ENCODE measurements at regions not wholly inside any gene's neighbourhood (a gene's known extent, or its start where the extent isn't known, plus 50 kb on each side); places are given as distances from the start of the nearest gene placed in this dataset.

DNA sequence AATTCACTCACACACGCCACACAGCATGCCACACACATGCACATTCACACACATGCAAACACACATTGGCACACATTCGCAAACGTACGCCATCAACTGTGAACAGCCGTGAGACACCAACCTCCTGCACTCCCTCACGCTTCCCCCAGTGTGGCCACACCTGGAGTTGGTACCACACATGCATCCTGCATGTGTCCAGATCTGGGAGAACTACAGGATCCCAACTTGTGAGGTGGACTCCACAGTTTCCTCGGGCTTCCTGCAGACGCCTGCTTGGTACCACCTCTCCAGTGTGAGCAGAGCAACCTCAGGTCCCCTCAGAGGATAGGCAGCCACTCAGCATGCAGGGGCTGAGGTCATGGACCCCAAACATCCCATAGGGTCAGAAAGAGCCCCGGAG lies 239.0 kb downstream of the EIPR1 start:
- CTCF ChIA-PET: no interaction called here
- no peaks in the 10 kb centered on the region for H3K36me3 Mint-ChIP-seq (ENCODE audit: low read depth)
- POLR2A ChIA-PET: no interaction called here
- TF ChIP-seq CTCF (IDR thresholded peaks at IDR 0.05): no peak
- intact Hi-C loops (cut with DNase I, micrococcal nuclease): no loop called here
- DNase-seq (no peak), ATAC-seq (ENCODE audit: poor library complexity) (no peak)
- no peaks in the 10 kb centered on the region for H3K4me1 Mint-ChIP-seq (ENCODE audit: low read depth)
- H3K36me3 ChIP-seq (ENCODE audit: insufficient read depth, low read length): no peaks in the 10 kb centered on the region
- H3K4me3 ChIP-seq (ENCODE audit: low read length): no peak overlapping the region
- no peaks in the 10 kb centered on the region for H3K27me3 ChIP-seq (ENCODE audit: control insufficient read depth in 1 of 2, insufficient read depth in 2 of 2, low read length in 2 of 2)
- H3K27me3 Mint-ChIP-seq: no peaks in the 10 kb centered on the region
- no peak overlapping the region for H3K4me3 Mint-ChIP-seq
- H3K27ac Mint-ChIP-seq: no peak overlapping the region
- peaks cover 0 to 13% of the 10 kb centered on the region in 2 experiments for H3K9me3 ChIP-seq (ENCODE audit: control insufficient read depth in 1 of 2, insufficient read depth in 1 of 2, low read length in 2 of 2)
- no peaks in the 10 kb centered on the region for H3K4me1 ChIP-seq (ENCODE audit: insufficient read depth, low read length)
- H3K9me3 Mint-ChIP-seq: peaks cover under 1% of the 10 kb centered on the region
- no peak overlapping the region for H3K27ac ChIP-seq (ENCODE audit: low read depth in 1 of 2, low read length in 2 of 2)

- Mint-ChIP-seq H3K36me3 (ENCODE audit: low read depth) (no peaks in the 10 kb centered on the region), H3K27me3 (no peaks in the 10 kb centered on the region), H3K27ac (no peak overlapping the region), H3K4me1 (ENCODE audit: low read depth) (no peaks in the 10 kb centered on the region), H3K4me3 (no peak overlapping the region), H3K9me3 (peaks cover 2% of the 10 kb centered on the region)
- Histone ChIP-seq H3K9me3 (ENCODE audit: control insufficient read depth in 1 of 2, insufficient read depth in 1 of 2, low read length in 2 of 2) (peaks cover 0 to 13% of the 10 kb centered on the region in 2 experiments), H3K4me3 (ENCODE audit: low read length) (no peak overlapping the region), H3K27me3 (ENCODE audit: control insufficient read depth in 1 of 2, insufficient read depth in 2 of 2, low read length in 2 of 2) (no peaks in the 10 kb centered on the region), H3K4me1 (ENCODE audit: insufficient read depth, low read length) (no peaks in the 10 kb centered on the region), H3K36me3 (ENCODE audit: insufficient read depth, low read length) (no peaks in the 10 kb centered on the region), H3K27ac (ENCODE audit: low read depth in 1 of 2, low read length in 2 of 2) (no peak overlapping the region)
- intact Hi-C loops (cut with DNase I, micrococcal nuclease): no loop called here
- no peak for TF ChIP-seq CTCF (IDR thresholded peaks at IDR 0.05)
- DNase-seq (peak in 1 of 14 experiments; percentile 10), ATAC-seq (ENCODE audit: poor library complexity) (no peak)
- CTCF ChIA-PET: no interaction called here
- POLR2A ChIA-PET: no interaction called here
These were observed 239.8 kb downstream of the EIPR1 start for GRCh38 chr2:3137651-3138300.

DNA sequence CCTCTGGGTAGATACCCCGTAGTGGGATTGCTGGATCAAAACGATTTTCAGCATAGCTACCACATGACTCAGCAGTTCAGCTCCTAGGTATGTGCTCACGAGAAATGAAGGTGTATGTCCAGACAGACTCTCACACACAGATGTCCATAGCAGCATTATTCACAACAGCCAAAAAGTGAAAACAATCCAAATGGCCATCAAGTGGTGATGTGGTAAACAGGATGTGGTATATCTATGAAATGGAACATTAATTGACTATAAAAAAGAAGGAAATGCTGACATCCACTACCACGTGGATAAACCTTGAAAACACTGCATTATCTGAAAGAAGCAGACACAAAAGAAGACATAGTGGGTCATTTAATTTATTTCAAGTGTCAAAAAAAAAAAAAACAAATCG lies 241.9 kb downstream of the EIPR1 start:
- H3K9me3 ChIP-seq (ENCODE audit: control insufficient read depth in 1 of 2, insufficient read depth in 1 of 2, low read length in 2 of 2): peaks cover 0 to 13% of the 10 kb centered on the region in 2 experiments
- no peak overlapping the region for H3K4me3 ChIP-seq (ENCODE audit: low read length)
- no peaks in the 10 kb centered on the region for H3K36me3 ChIP-seq (ENCODE audit: insufficient read depth, low read length)
- no peaks in the 10 kb centered on the region for H3K4me1 ChIP-seq (ENCODE audit: insufficient read depth, low read length)
- no peak overlapping the region for H3K27ac Mint-ChIP-seq
- no peak overlapping the region for H3K27ac ChIP-seq (ENCODE audit: low read depth in 1 of 2, low read length in 2 of 2)
- no peak for DNase-seq
- ChIA-PET CTCF (no interaction called here), POLR2A (no interaction called here)
- no peaks in the 10 kb centered on the region for H3K27me3 ChIP-seq (ENCODE audit: control insufficient read depth in 1 of 2, insufficient read depth in 2 of 2, low read length in 2 of 2)
- peaks cover 2% of the 10 kb centered on the region for H3K9me3 Mint-ChIP-seq
- H3K27me3 Mint-ChIP-seq: no peaks in the 10 kb centered on the region
- TF ChIP-seq CTCF (IDR thresholded peaks at IDR 0.05): no peak
- H3K36me3 Mint-ChIP-seq (ENCODE audit: low read depth): no peaks in the 10 kb centered on the region
- no peaks in the 10 kb centered on the region for H3K4me1 Mint-ChIP-seq (ENCODE audit: low read depth)
- intact Hi-C loops (cut with DNase I, micrococcal nuclease): no loop called here
- H3K4me3 Mint-ChIP-seq: no peak overlapping the region
- ATAC-seq (ENCODE audit: poor library complexity): no peak

All from CD4-positive, alpha-beta T cell (primary cell).